H1 (cell line): ENCODE measurements at regions not wholly inside any gene's neighbourhood (a gene's known extent, or its start where the extent isn't known, plus 50 kb on each side); places are given as distances from the start of the nearest gene placed in this dataset.

Experiments
- CTCF ChIA-PET: fragments of 300-600 bp; sonication (Branson Sonifier 250); formaldehyde crosslinking; loops from one replicate; lab custom pipeline; 2021; ENCODE audit not compliant: partially characterized antibody; lab: Charles Lee
- POLR2A ChIA-PET: fragments of 300-600 bp; sonication (Branson Sonifier 250); formaldehyde crosslinking; loops from one replicate; lab custom pipeline; 2021; ENCODE audit warnings: inconsistent platforms; ENCODE audit not compliant: partially characterized antibody; lab: Charles Lee
- DNase-seq, 2 experiments: peaks; one replicate each; pipeline versions ENCODE4 v3.0.0 to v3.0.0-alpha.2; 2010 to 2022; ENCODE audit warnings: low spot score in 2 of 2, low read depth in 1 of 2, mixed read lengths in 1 of 2
- FAIRE-seq: peaks from 2 replicates; lab custom pipeline; 2011; peaks lifted over from hg19 to GRCh38; lab: Jason Lieb, UNC
- H2AFZ ChIP-seq: 2 replicates; pipeline ENCODE4 v1.8.1; 2012; ENCODE audit warnings: low read length, inconsistent platforms
- H2AK5ac ChIP-seq: 2 replicates; pipeline ENCODE4 v1.6.1; 2013; ENCODE audit warnings: low read depth, low read length
- H2BK120ac ChIP-seq: replicated peaks from 2 replicates; pipeline ENCODE3; 2013; ENCODE audit warnings: low read depth, low read length, inconsistent platforms
- H2BK12ac ChIP-seq: 2 replicates; pipeline ENCODE4 v1.6.1; 2013; ENCODE audit warnings: low read depth, low read length
- H2BK15ac ChIP-seq: 2 replicates; pipeline ENCODE4 v1.6.1; 2013; ENCODE audit warnings: low read length
- H2BK20ac ChIP-seq: 2 replicates; pipeline ENCODE4 v1.6.1; 2013; ENCODE audit warnings: low read length
- H2BK5ac ChIP-seq: 2 replicates; pipeline ENCODE4 v1.6.1; 2013; ENCODE audit warnings: low read depth, low read length
- H3K14ac ChIP-seq: 2 replicates; pipeline ENCODE4 v1.6.1; 2013; ENCODE audit warnings: inconsistent platforms; ENCODE audit not compliant: insufficient read length
- H3K18ac ChIP-seq: 2 replicates; pipeline ENCODE4 v1.6.1; 2013; ENCODE audit warnings: low read length; ENCODE audit errors: extremely low read depth
- H3K23ac ChIP-seq: 2 replicates; pipeline ENCODE4 v1.6.1; 2013; ENCODE audit warnings: inconsistent platforms; ENCODE audit not compliant: insufficient read length
- H3K23me2 ChIP-seq: 2 replicates; pipeline ENCODE4 v1.6.1; 2013; ENCODE audit warnings: low read depth, low read length
- H3K27ac ChIP-seq: 2 replicates; pipeline ENCODE4 v1.6.1; 2011; ENCODE audit warnings: low read depth, low read length, inconsistent platforms
- H3K27me3 ChIP-seq, 4 experiments: replicated peaks in 1 of 4; 1 replicate in 1 of 4; 2 replicates in 3 of 4; pipeline versions ENCODE4 v1.6.1 to v1.8.1; 2011 to 2013; ENCODE audit warnings: low read length in 3 of 4, mild to moderate bottlenecking in 3 of 4, inconsistent platforms in 2 of 4, mixed read lengths in 2 of 4, moderate library complexity in 1 of 4; ENCODE audit not compliant: control insufficient read depth in 3 of 4, insufficient read depth in 3 of 4; ENCODE audit errors: extremely low read depth in 1 of 4
- H3K36me3 ChIP-seq, 4 experiments: 2 replicates each; pipeline versions ENCODE4 v1.6.1 to v1.8.1; 2011 to 2013; ENCODE audit warnings: mild to moderate bottlenecking in 4 of 4, low read length in 3 of 4, moderate library complexity in 2 of 4, control low read depth in 1 of 4, inconsistent platforms in 1 of 4; ENCODE audit not compliant: insufficient read depth in 4 of 4, control insufficient read depth in 2 of 4
- H3K4ac ChIP-seq: replicated peaks from 2 replicates; pipeline ENCODE3; 2013; ENCODE audit warnings: low read length, low read depth, mixed read lengths, inconsistent platforms; ENCODE audit not compliant: insufficient read length
- H3K4me1 ChIP-seq, 4 experiments: replicated peaks in 1 of 4; 1 replicate in 1 of 4; 2 replicates in 3 of 4; pipeline versions ENCODE4 v1.6.1 to v1.8.1; 2011 to 2013; ENCODE audit warnings: low read length in 3 of 4, inconsistent platforms in 2 of 4, mixed read lengths in 1 of 4; ENCODE audit not compliant: insufficient read depth in 4 of 4, control insufficient read depth in 3 of 4
- H3K4me2 ChIP-seq, 2 experiments: 2 replicates each; pipeline versions ENCODE4 v1.6.1 to v1.8.1; 2011 to 2013; ENCODE audit warnings: low read depth in 2 of 2, low read length in 2 of 2, control low read depth in 1 of 2, inconsistent platforms in 1 of 2, mild to moderate bottlenecking in 1 of 2; ENCODE audit not compliant: insufficient read depth in 1 of 2
- H3K4me3 ChIP-seq, 4 experiments: fragments of 200-600, 300-600 bp in 1 of 4; sonication (generic), shearing (Covaris generic), sonication (Bioruptor Twin) in 1 of 4; 2 replicates each; pipeline versions ENCODE4 v1.5.1 to v1.8.1; 2011 to 2016; ENCODE audit warnings: low read length in 4 of 4, low read depth in 3 of 4, control low read depth in 2 of 4, inconsistent platforms in 2 of 4, mild to moderate bottlenecking in 2 of 4, mixed read lengths in 1 of 4, moderate library complexity in 1 of 4; ENCODE audit not compliant: insufficient read depth in 2 of 4; ENCODE audit errors: extremely low read depth in 1 of 4
- H3K56ac ChIP-seq: replicated peaks from 2 replicates; pipeline ENCODE3; 2013; ENCODE audit warnings: low read depth, mild to moderate bottlenecking, mixed read lengths, low read length, inconsistent platforms; ENCODE audit not compliant: insufficient read length
- H3K79me1 ChIP-seq: 2 replicates; pipeline ENCODE4 v1.6.1; 2013; ENCODE audit warnings: low read depth, low read length, control low read depth
- H3K79me2 ChIP-seq, 2 experiments: 2 replicates each; pipeline versions ENCODE4 v1.6.1 to v1.8.1; 2012 to 2013; ENCODE audit warnings: low read length in 2 of 2, mild to moderate bottlenecking in 2 of 2, inconsistent platforms in 1 of 2; ENCODE audit not compliant: insufficient read depth in 2 of 2, control insufficient read depth in 1 of 2
- H3K9ac ChIP-seq, 4 experiments: replicated peaks in 1 of 4; 1 replicate in 1 of 4; 2 replicates in 3 of 4; pipeline versions ENCODE4 v1.6.1 to v1.8.1; 2011 to 2013; ENCODE audit warnings: low read depth in 3 of 4, low read length in 3 of 4, control low read depth in 2 of 4, mild to moderate bottlenecking in 2 of 4, moderate library complexity in 2 of 4, inconsistent platforms in 1 of 4; ENCODE audit errors: extremely low read depth in 1 of 4
- H3K9me3 ChIP-seq, 2 experiments: 2 replicates each; pipeline versions ENCODE4 v1.6.1 to v1.8.1; 2012 to 2013; ENCODE audit warnings: mild to moderate bottlenecking in 2 of 2, moderate library complexity in 2 of 2, control low read depth in 1 of 2, inconsistent platforms in 1 of 2, low read depth in 1 of 2, low read length in 1 of 2, mixed read lengths in 1 of 2; ENCODE audit not compliant: insufficient read depth in 2 of 2
- H4K20me1 ChIP-seq, 2 experiments: replicated peaks in 1 of 2; 2 replicates each; pipeline versions ENCODE3 to v1.8.1; 2011 to 2013; ENCODE audit warnings: inconsistent platforms in 2 of 2, low read length in 2 of 2, mild to moderate bottlenecking in 1 of 2; ENCODE audit not compliant: insufficient read depth in 2 of 2, control insufficient read depth in 1 of 2
- H4K5ac ChIP-seq: 2 replicates; pipeline ENCODE4 v1.6.1; 2013; ENCODE audit warnings: low read length, low read depth, mixed read lengths, inconsistent platforms; ENCODE audit not compliant: insufficient read length
- H4K8ac ChIP-seq: 2 replicates; pipeline ENCODE4 v1.8.0; 2013; ENCODE audit warnings: mild to moderate bottlenecking, moderate library complexity, low read length, inconsistent platforms; ENCODE audit not compliant: insufficient read depth; ENCODE audit errors: extremely low read depth
- H4K91ac ChIP-seq: replicated peaks from 2 replicates; pipeline ENCODE3; 2013; ENCODE audit warnings: low read length, mixed read lengths, inconsistent platforms; ENCODE audit not compliant: insufficient read length
- BRCA1 ChIP-seq: IDR thresholded peaks from 2 replicates; pipeline ENCODE4 v1.6.1; 2012; ENCODE audit warnings: low read depth, low read length, improper control_type of control experiment
- CHD1 ChIP-seq: IDR thresholded peaks from 2 replicates; pipeline ENCODE4 v1.6.1; 2012; ENCODE audit warnings: low read depth, low read length, improper control_type of control experiment
- SIN3A ChIP-seq, 2 experiments: IDR thresholded peaks in 1 of 2; conservative IDR thresholded peaks in 1 of 2; 2 replicates each; pipeline ENCODE4 v1.6.1; 2011 to 2012; ENCODE audit warnings: low read length in 2 of 2, improper control_type of control experiment in 1 of 2, low read depth in 1 of 2, mild to moderate bottlenecking in 1 of 2
- TAF1 ChIP-seq: IDR thresholded peaks from 2 replicates; pipeline ENCODE4 v1.6.1; 2011; ENCODE audit warnings: mild to moderate bottlenecking, low read depth, low read length
- WGBS, 2 experiments: shearing (Covaris generic) in 1 of 2; methylation state at CpG; one replicate each; pipeline versions ENCODE4 v1.1.6 to v1.1.7; 2013 to 2015; ENCODE audit warnings: low lambda C conversion rate in 2 of 2, mixed read lengths in 2 of 2, inconsistent platforms in 1 of 2, low coverage in 1 of 2, missing lambda C conversion rate in 1 of 2; ENCODE audit not compliant: insufficient replicate concordance in 2 of 2, insufficient coverage in 1 of 2, insufficient read length in 1 of 2; ENCODE audit errors: extremely low coverage in 1 of 2, missing lambda C conversion rate in 1 of 2; 5-methylcytosine and 5-hydroxymethylcytosine counted together

DNA sequence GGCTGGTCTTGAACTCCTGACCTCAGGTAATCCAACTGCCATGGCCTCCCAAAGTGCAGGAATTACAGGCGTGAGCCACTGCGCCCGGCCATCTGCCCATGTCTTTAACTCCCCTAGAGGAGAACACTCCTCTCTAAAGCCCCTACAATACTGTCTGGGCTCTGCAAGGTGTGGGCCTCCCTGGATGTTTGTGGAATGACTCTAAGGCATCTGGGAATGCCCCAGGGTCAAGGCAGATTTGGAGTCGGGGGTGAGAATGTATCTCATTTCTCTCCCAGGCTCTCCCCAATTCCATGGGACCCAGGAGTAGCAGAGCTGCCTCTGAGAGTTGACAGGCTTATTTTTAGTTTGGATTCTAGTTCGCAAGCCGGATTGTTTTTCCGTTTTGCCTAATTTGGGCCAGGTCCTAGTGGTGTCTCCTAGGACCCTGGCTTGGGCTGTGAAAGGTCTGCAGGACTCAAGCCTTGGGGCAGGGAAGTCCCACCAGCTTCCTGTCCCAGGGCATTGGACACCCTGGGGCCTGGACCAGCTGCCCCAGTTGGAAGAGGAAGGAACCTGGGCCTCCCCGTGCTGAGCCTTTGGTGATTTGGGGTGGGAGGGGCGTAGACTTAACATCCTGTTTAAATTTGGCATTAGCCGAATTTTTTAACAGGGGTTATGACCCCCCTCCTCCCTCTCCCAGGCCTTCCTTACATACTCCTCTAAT lies 53.5 kb downstream of the MAGEF1 start:
- DNase-seq (no peak), FAIRE-seq (no peak)
- Histone ChIP-seq H3K23me2 (no peaks in the 10 kb centered on the region; the same call in 1 of the 2 replicates), H2AK5ac (no peak overlapping the region), H3K27me3 (no peaks in the 10 kb centered on the region; a peak in 1 of 7 replicates), H3K4me3 (no peak overlapping the region; a peak in 1 of 8 replicates), H3K9me3 (no peaks in the 10 kb centered on the region), H2BK20ac (peak overlapping the region; percentile 61; the same call in 1 of the 2 replicates), H3K27ac (no peak overlapping the region), H2BK120ac (peak overlapping the region; percentile 55), H3K9ac (no peak overlapping the region), H3K4me2 (peak overlapping the region in 1 of 2 experiments; percentile 7; a peak in 1 of 4 replicates), H3K56ac (no peak overlapping the region), H4K5ac (no peak overlapping the region), H3K79me1 (no peaks in the 10 kb centered on the region), H3K79me2 (no peaks in the 10 kb centered on the region), H4K20me1 (no peaks in the 10 kb centered on the region), H2BK12ac (peak overlapping the region; percentile 84; the same call in 1 of the 2 replicates), H4K91ac (peak overlapping the region; percentile 45), H3K4me1 (peaks cover 14 to 42% (median 26%) of the 10 kb centered on the region in 4 experiments), H2AFZ (no peak overlapping the region), H2BK15ac (no peak overlapping the region), H3K23ac (no peak overlapping the region), H3K18ac (peak overlapping the region; percentile 48; the same call in 1 of the 2 replicates), H3K36me3 (no peaks in the 10 kb centered on the region), H3K4ac (no peak overlapping the region), H3K14ac (no peak overlapping the region), H4K8ac (no peak overlapping the region), H2BK5ac (peak overlapping the region; percentile 83; the same call in 1 of the 2 replicates)
- CTCF ChIA-PET = interaction anchor here (0.9 to 1.4 kb wide), 4 partner anchors 9 to 97 kb away, joined by 3 to 4 read pairs (median 4); partner anchors contain the start of gene EPHB3
- no peak for TF ChIP-seq TAF1
- TF ChIP-seq CHD1 = no peak
- TF ChIP-seq SIN3A (conservative IDR thresholded peaks at IDR 0.05 in 1 of 2, IDR thresholded peaks at IDR 0.05 in 1 of 2; ENCODE audit: low read depth in 1 of 2, low read length in 2 of 2) = no peak
- no peak for TF ChIP-seq BRCA1
- POLR2A ChIA-PET = interaction anchor here (0.9 to 1.7 kb wide), 4 partner anchors 28 to 88 kb away, joined by 3 to 5 read pairs (median 4); partner anchors contain the start of gene MAGEF1
- 88% methylated on average over 10 of the region's 10 CpGs; no CpG with 5 or more reads in 1 of the 2 experiments for WGBS, 2 experiments
